C4-2B (cell line): ENCODE measurements at regions not wholly inside any gene's neighbourhood (a gene's known extent, or its start where the extent isn't known, plus 50 kb on each side); places are given as distances from the start of the nearest gene placed in this dataset.
"Not testable (repeated sequence)": the region's sequence is repeated elsewhere in the genome, so short reads cannot be mapped to it uniquely, and the experiment has no call there.

Experiments
- H3K27ac ChIP-seq: fragments of 450-650 bp; 2 replicates; pipeline ENCODE4 v1.5.1; 2017
- CTCF ChIP-seq: fragments of 450-650 bp; conservative IDR thresholded peaks from 2 replicates; pipeline ENCODE4 v1.5.1; 2017; ENCODE audit warnings: mild to moderate bottlenecking
- ZFX ChIP-seq: fragments of 450-650 bp; IDR thresholded peaks from 2 replicates; pipeline ENCODE4 v1.6.1; 2017

- no peak overlapping the region for H3K27ac ChIP-seq
- TF ChIP-seq CTCF (no peak), ZFX (no peak)
Observed at GRCh38 chr20:6700563-6701329, 66.7 kb upstream of the BMP2 start.

- TF ChIP-seq ZFX: no peak
- no peak for TF ChIP-seq CTCF
- H3K27ac ChIP-seq: no peak overlapping the region
Observed at GRCh38 chr20:6699921-6700562, 67.4 kb upstream of the BMP2 start.

GRCh38 chr20:6698723-6699122, 68.8 kb upstream of the BMP2 start:
- TF ChIP-seq ZFX (no peak), CTCF (no peak)
- no peak overlapping the region for H3K27ac ChIP-seq

GRCh38 chr20:6698056-6698455, 69.4 kb upstream of the BMP2 start:
- no peak overlapping the region for H3K27ac ChIP-seq
- TF ChIP-seq CTCF (no peak), ZFX (no peak)

GRCh38 chr20:6697228-6697972, 70.1 kb upstream of the BMP2 start:
- no peak overlapping the region for H3K27ac ChIP-seq
- TF ChIP-seq ZFX: no peak
- TF ChIP-seq CTCF: no peak

- no peak overlapping the region for H3K27ac ChIP-seq
- TF ChIP-seq CTCF (no peak), ZFX (no peak)
Observed at GRCh38 chr20:6696001-6696400, 71.5 kb upstream of the BMP2 start.

- not testable (repeated sequence) for H3K27ac ChIP-seq
Observed at GRCh38 chr20:6693808-6694198, 73.7 kb upstream of the BMP2 start.
